ENCODE measurements at regions not wholly inside any gene's neighbourhood (a gene's known extent, or its start where the extent isn't known, plus 50 kb on each side); places are given as distances from the start of the nearest gene placed in this dataset.
"Not testable (repeated sequence)": the region's sequence is repeated elsewhere in the genome, so short reads cannot be mapped to it uniquely, and the experiment has no call there.

GRCh38 chr5:122608222-122608621 is 166.7 kb upstream of the SNX2 start:
- Histone ChIP-seq H3K9me3 (ENCODE audit: control insufficient read depth, low read length) (no peaks in the 10 kb centered on the region), H3K27me3 (ENCODE audit: control insufficient read depth in 1 of 2, insufficient read depth in 2 of 2, low read length in 1 of 2) (no peaks in the 10 kb centered on the region), H3K36me3 (ENCODE audit: control insufficient read depth in 1 of 2, insufficient read depth in 2 of 2, low read length in 1 of 2) (no peaks in the 10 kb centered on the region), H3K27ac (ENCODE audit: low read depth in 1 of 2, low read length in 2 of 2) (no peak overlapping the region), H3K4me3 (ENCODE audit: low read length in 2 of 2) (no peak overlapping the region), H3K4me1 (ENCODE audit: control insufficient read depth in 1 of 2, insufficient read depth in 2 of 2, low read length in 2 of 2) (no peaks in the 10 kb centered on the region)
- intact Hi-C loops (cut with DNase I), result no loop called here
- WGBS, 2 donors, result 95 to 100% methylated on average over 3 of the region's 3 CpGs
- DNase-seq (no peak), ATAC-seq (ENCODE audit: low FRiP score) (no peak)

GRCh38 chr5:122611406-122611805 is 163.5 kb upstream of the SNX2 start:
- H3K36me3 ChIP-seq (ENCODE audit: control insufficient read depth in 1 of 2, insufficient read depth in 2 of 2, low read length in 1 of 2), result no peaks in the 10 kb centered on the region
- H3K4me1 ChIP-seq (ENCODE audit: control insufficient read depth in 1 of 2, insufficient read depth in 2 of 2, low read length in 2 of 2), result no peaks in the 10 kb centered on the region
- H3K27ac ChIP-seq (ENCODE audit: low read depth in 1 of 2, low read length in 2 of 2), result no peak overlapping the region
- H3K4me3 ChIP-seq (ENCODE audit: low read length in 2 of 2), result no peak overlapping the region
- no peak for DNase-seq
- ATAC-seq (ENCODE audit: low FRiP score), result no peak
- no peaks in the 10 kb centered on the region for H3K27me3 ChIP-seq (ENCODE audit: control insufficient read depth in 1 of 2, insufficient read depth in 2 of 2, low read length in 1 of 2)
- intact Hi-C loops (cut with DNase I), result no loop called here
- no peaks in the 10 kb centered on the region for H3K9me3 ChIP-seq (ENCODE audit: control insufficient read depth, low read length)
- WGBS, 2 donors, result 59 to 66% methylated on average over 2 of the region's 2 CpGs

- Histone ChIP-seq H3K36me3 (ENCODE audit: control insufficient read depth in 1 of 2, insufficient read depth in 2 of 2, low read length in 1 of 2) (no peaks in the 10 kb centered on the region), H3K4me1 (ENCODE audit: control insufficient read depth in 1 of 2, insufficient read depth in 2 of 2, low read length in 2 of 2) (no peaks in the 10 kb centered on the region), H3K27ac (ENCODE audit: low read depth in 1 of 2, low read length in 2 of 2) (no peak overlapping the region), H3K9me3 (ENCODE audit: control insufficient read depth, low read length) (no peaks in the 10 kb centered on the region), H3K4me3 (ENCODE audit: low read length in 2 of 2) (no peak overlapping the region), H3K27me3 (ENCODE audit: control insufficient read depth in 1 of 2, insufficient read depth in 2 of 2, low read length in 1 of 2) (no peaks in the 10 kb centered on the region)
- intact Hi-C loops (cut with DNase I), result no loop called here
- DNase-seq (no peak), ATAC-seq (ENCODE audit: low FRiP score) (no peak)
- 84 to 87% methylated on average over 5 of the region's 5 CpGs for WGBS, 2 donors
Measured at GRCh38 chr5:122612901-122613300, 162.0 kb upstream of the SNX2 start.

- ATAC-seq (ENCODE audit: low FRiP score) (no peak), DNase-seq (no peak)
- intact Hi-C loops (cut with DNase I), result no loop called here
- Histone ChIP-seq H3K27me3 (ENCODE audit: control insufficient read depth in 1 of 2, insufficient read depth in 2 of 2, low read length in 1 of 2) (no peaks in the 10 kb centered on the region), H3K9me3 (ENCODE audit: control insufficient read depth, low read length) (no peaks in the 10 kb centered on the region), H3K36me3 (ENCODE audit: control insufficient read depth in 1 of 2, insufficient read depth in 2 of 2, low read length in 1 of 2) (no peaks in the 10 kb centered on the region), H3K4me3 (ENCODE audit: low read length in 2 of 2) (no peak overlapping the region), H3K27ac (ENCODE audit: low read depth in 1 of 2, low read length in 2 of 2) (no peak overlapping the region), H3K4me1 (ENCODE audit: control insufficient read depth in 1 of 2, insufficient read depth in 2 of 2, low read length in 2 of 2) (no peaks in the 10 kb centered on the region)
- WGBS, 2 donors, result 39 to 67% methylated on average over 1 of the region's 1 CpG
Measured at GRCh38 chr5:122615146-122615545, 159.7 kb upstream of the SNX2 start.

GRCh38 chr5:122615832-122616231 is 159.0 kb upstream of the SNX2 start:
- DNase-seq, result no peak
- intact Hi-C loops (cut with DNase I), result no loop called here
- H3K4me3 ChIP-seq (ENCODE audit: low read length in 2 of 2), result no peak overlapping the region
- H3K36me3 ChIP-seq (ENCODE audit: control insufficient read depth in 1 of 2, insufficient read depth in 2 of 2, low read length in 1 of 2), result no peaks in the 10 kb centered on the region
- no peaks in the 10 kb centered on the region for H3K27me3 ChIP-seq (ENCODE audit: control insufficient read depth in 1 of 2, insufficient read depth in 2 of 2, low read length in 1 of 2)
- H3K27ac ChIP-seq (ENCODE audit: low read depth in 1 of 2, low read length in 2 of 2), result no peak overlapping the region
- ATAC-seq (ENCODE audit: low FRiP score), result no peak
- H3K9me3 ChIP-seq (ENCODE audit: control insufficient read depth, low read length), result no peaks in the 10 kb centered on the region
- H3K4me1 ChIP-seq (ENCODE audit: control insufficient read depth in 1 of 2, insufficient read depth in 2 of 2, low read length in 2 of 2), result no peaks in the 10 kb centered on the region

- H3K27me3 ChIP-seq (ENCODE audit: control insufficient read depth in 1 of 2, insufficient read depth in 2 of 2, low read length in 1 of 2); intact Hi-C loops (cut with DNase I); ATAC-seq (ENCODE audit: low FRiP score); DNase-seq; H3K4me1 ChIP-seq (ENCODE audit: control insufficient read depth in 1 of 2, insufficient read depth in 2 of 2, low read length in 2 of 2); H3K27ac ChIP-seq (ENCODE audit: low read depth in 1 of 2, low read length in 2 of 2); H3K4me3 ChIP-seq (ENCODE audit: low read length in 2 of 2); H3K36me3 ChIP-seq (ENCODE audit: control insufficient read depth in 1 of 2, insufficient read depth in 2 of 2, low read length in 1 of 2); H3K9me3 ChIP-seq (ENCODE audit: control insufficient read depth, low read length): not testable (repeated sequence)
- WGBS, 2 donors, result 91 to 93% methylated on average over 5 of the region's 5 CpGs
Measured at GRCh38 chr5:122618046-122618445, 156.8 kb upstream of the SNX2 start.

- ATAC-seq (ENCODE audit: low FRiP score); H3K36me3 ChIP-seq (ENCODE audit: control insufficient read depth in 1 of 2, insufficient read depth in 2 of 2, low read length in 1 of 2); intact Hi-C loops (cut with DNase I); H3K9me3 ChIP-seq (ENCODE audit: control insufficient read depth, low read length); H3K4me1 ChIP-seq (ENCODE audit: control insufficient read depth in 1 of 2, insufficient read depth in 2 of 2, low read length in 2 of 2); DNase-seq; H3K27me3 ChIP-seq (ENCODE audit: control insufficient read depth in 1 of 2, insufficient read depth in 2 of 2, low read length in 1 of 2); H3K27ac ChIP-seq (ENCODE audit: low read depth in 1 of 2, low read length in 2 of 2); H3K4me3 ChIP-seq (ENCODE audit: low read length in 2 of 2): not testable (repeated sequence)
- 97% methylated on average over 4 of the region's 4 CpGs for WGBS, 2 donors
Measured at GRCh38 chr5:122620768-122621167, 154.1 kb upstream of the SNX2 start.

GRCh38 chr5:122628714-122629113 is 146.2 kb upstream of the SNX2 start:
- H3K4me1 ChIP-seq (ENCODE audit: control insufficient read depth in 1 of 2, insufficient read depth in 2 of 2, low read length in 2 of 2); intact Hi-C loops (cut with DNase I); ATAC-seq (ENCODE audit: low FRiP score); H3K27ac ChIP-seq (ENCODE audit: low read depth in 1 of 2, low read length in 2 of 2); DNase-seq; H3K36me3 ChIP-seq (ENCODE audit: control insufficient read depth in 1 of 2, insufficient read depth in 2 of 2, low read length in 1 of 2); H3K4me3 ChIP-seq (ENCODE audit: low read length in 2 of 2); H3K27me3 ChIP-seq (ENCODE audit: control insufficient read depth in 1 of 2, insufficient read depth in 2 of 2, low read length in 1 of 2); H3K9me3 ChIP-seq (ENCODE audit: control insufficient read depth, low read length): not testable (repeated sequence)
- 95 to 96% methylated on average over 4 of the region's 4 CpGs for WGBS, 2 donors

GRCh38 chr5:122629121-122629677 is 145.7 kb upstream of the SNX2 start:
- no peak overlapping the region for H3K4me3 ChIP-seq (ENCODE audit: low read length in 2 of 2)
- ATAC-seq (ENCODE audit: low FRiP score) (no peak), DNase-seq (no peak)
- no peaks in the 10 kb centered on the region for H3K36me3 ChIP-seq (ENCODE audit: control insufficient read depth in 1 of 2, insufficient read depth in 2 of 2, low read length in 1 of 2)
- H3K27ac ChIP-seq (ENCODE audit: low read depth in 1 of 2, low read length in 2 of 2), result no peak overlapping the region
- H3K9me3 ChIP-seq (ENCODE audit: control insufficient read depth, low read length), result peaks cover 1% of the 10 kb centered on the region
- H3K4me1 ChIP-seq (ENCODE audit: control insufficient read depth in 1 of 2, insufficient read depth in 2 of 2, low read length in 2 of 2), result no peaks in the 10 kb centered on the region
- intact Hi-C loops (cut with DNase I), result no loop called here
- no peaks in the 10 kb centered on the region for H3K27me3 ChIP-seq (ENCODE audit: control insufficient read depth in 1 of 2, insufficient read depth in 2 of 2, low read length in 1 of 2)
- WGBS, 2 donors, result 79 to 84% methylated on average over 7 of the region's 7 CpGs

Data from aorta (tissue), 5 donors.